ENCODE measurements at regions not wholly inside any gene's neighbourhood (a gene's known extent, or its start where the extent isn't known, plus 50 kb on each side); places are given as distances from the start of the nearest gene placed in this dataset.

DNA sequence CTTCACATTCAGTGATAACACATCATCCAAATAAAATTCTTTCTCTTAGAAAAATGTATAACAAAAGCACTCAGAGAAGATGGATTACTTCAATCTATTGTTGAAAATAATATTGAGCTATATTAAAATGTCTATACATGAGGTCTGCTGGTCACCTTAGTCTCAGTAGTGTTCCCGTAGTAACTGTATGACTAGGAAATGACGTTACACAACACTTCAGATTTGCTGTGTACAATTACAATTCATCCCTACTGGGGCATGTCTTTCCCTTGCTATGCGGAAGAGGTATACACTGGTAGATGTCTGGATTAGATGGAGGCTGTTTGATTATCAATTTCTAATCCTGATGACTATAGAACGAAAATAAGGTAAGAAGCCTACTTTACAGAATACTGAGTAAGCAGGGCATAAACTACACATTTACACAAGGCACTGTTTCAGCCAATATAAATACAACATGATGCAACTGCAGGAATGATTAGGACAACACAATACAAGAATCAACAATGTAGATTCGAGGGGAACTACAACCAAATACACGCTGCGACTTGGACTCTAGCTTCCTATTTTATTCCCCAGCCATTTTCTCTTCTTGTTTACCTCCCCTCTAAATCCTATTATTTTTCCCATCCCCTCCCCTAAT, 982.5 kb upstream of the CDH8 start:
- TF ChIP-seq EZH2phosphoT487 (IDR thresholded peaks at IDR 0.05; ENCODE audit: low read length) (no peak), EZH2 (optimal IDR thresholded peaks at IDR 0.05; ENCODE audit: low read depth, low read length) (no peak)
- TF ChIP-seq, protein P1, sequence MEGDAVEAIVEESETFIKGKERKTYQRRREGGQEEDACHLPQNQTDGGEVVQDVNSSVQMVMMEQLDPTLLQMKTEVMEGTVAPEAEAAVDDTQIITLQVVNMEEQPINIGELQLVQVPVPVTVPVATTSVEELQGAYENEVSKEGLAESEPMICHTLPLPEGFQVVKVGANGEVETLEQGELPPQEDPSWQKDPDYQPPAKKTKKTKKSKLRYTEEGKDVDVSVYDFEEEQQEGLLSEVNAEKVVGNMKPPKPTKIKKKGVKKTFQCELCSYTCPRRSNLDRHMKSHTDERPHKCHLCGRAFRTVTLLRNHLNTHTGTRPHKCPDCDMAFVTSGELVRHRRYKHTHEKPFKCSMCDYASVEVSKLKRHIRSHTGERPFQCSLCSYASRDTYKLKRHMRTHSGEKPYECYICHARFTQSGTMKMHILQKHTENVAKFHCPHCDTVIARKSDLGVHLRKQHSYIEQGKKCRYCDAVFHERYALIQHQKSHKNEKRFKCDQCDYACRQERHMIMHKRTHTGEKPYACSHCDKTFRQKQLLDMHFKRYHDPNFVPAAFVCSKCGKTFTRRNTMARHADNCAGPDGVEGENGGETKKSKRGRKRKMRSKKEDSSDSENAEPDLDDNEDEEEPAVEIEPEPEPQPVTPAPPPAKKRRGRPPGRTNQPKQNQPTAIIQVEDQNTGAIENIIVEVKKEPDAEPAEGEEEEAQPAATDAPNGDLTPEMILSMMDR (IDR thresholded peaks at IDR 0.05; ENCODE audit: low read length), result no peak
- Histone ChIP-seq H3K27ac (ENCODE audit: low read length) (no peak overlapping the region), H3F3A (ENCODE audit: insufficient read depth, low read length) (no peaks in the 10 kb centered on the region), H2AFZ (ENCODE audit: low read length) (no peak overlapping the region), H3K9ac (ENCODE audit: low read length) (no peak overlapping the region), H3K9me2 (replicated peaks; ENCODE audit: insufficient read depth, low read length) (no peaks in the 10 kb centered on the region), H3K4me1 (ENCODE audit: low read length) (no peaks in the 10 kb centered on the region), H3K4me3 (ENCODE audit: low read length) (no peak overlapping the region), H3K79me2 (ENCODE audit: low read length) (no peaks in the 10 kb centered on the region), H3K27me3 (replicated peaks; ENCODE audit: insufficient read depth, low read length) (no peaks in the 10 kb centered on the region), H3K9me3 (replicated peaks; ENCODE audit: insufficient read depth, low read length) (no peaks in the 10 kb centered on the region), H4K20me1 (ENCODE audit: insufficient read depth, low read length) (no peaks in the 10 kb centered on the region), H3K36me3 (replicated peaks; ENCODE audit: insufficient read depth, low read length) (no peaks in the 10 kb centered on the region), H3K4me2 (ENCODE audit: low read depth, low read length) (no peak overlapping the region)
- DNase-seq, result no peak

DNA sequence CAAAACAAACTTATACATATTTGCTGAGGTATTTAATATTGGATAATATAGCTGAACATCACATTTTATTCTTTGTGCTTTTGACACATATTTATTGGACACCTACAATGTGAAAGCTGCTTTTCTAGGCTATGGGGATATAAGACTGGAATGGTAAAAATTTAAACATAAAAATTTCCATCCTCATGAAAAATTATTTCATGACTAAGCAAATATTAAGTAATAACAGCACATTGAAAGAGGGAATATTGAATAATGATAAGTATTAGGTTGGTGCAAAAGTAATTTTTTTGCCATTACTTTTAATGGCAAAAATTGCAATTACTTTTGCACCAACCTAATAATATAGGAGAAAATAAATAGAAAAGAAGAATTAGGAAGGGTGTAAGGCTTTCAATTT, 972.5 kb upstream of the CDH8 start:
- H3K9me2 ChIP-seq (replicated peaks; ENCODE audit: insufficient read depth, low read length), result no peaks in the 10 kb centered on the region
- no peak overlapping the region for H3K4me3 ChIP-seq (ENCODE audit: low read length)
- H3K27me3 ChIP-seq (replicated peaks; ENCODE audit: insufficient read depth, low read length), result no peaks in the 10 kb centered on the region
- H3K9ac ChIP-seq (ENCODE audit: low read length), result no peak overlapping the region
- no peak for DNase-seq
- H3K4me1 ChIP-seq (ENCODE audit: low read length), result no peaks in the 10 kb centered on the region
- H4K20me1 ChIP-seq (ENCODE audit: insufficient read depth, low read length), result no peaks in the 10 kb centered on the region
- no peak for TF ChIP-seq EZH2 (optimal IDR thresholded peaks at IDR 0.05; ENCODE audit: low read depth, low read length)
- no peak for TF ChIP-seq EZH2phosphoT487 (IDR thresholded peaks at IDR 0.05; ENCODE audit: low read length)
- TF ChIP-seq, protein P1 (IDR thresholded peaks at IDR 0.05; ENCODE audit: low read length), result no peak
- no peaks in the 10 kb centered on the region for H3F3A ChIP-seq (ENCODE audit: insufficient read depth, low read length)
- H3K79me2 ChIP-seq (ENCODE audit: low read length), result no peaks in the 10 kb centered on the region
- no peak overlapping the region for H2AFZ ChIP-seq (ENCODE audit: low read length)
- no peaks in the 10 kb centered on the region for H3K9me3 ChIP-seq (replicated peaks; ENCODE audit: insufficient read depth, low read length)
- H3K36me3 ChIP-seq (replicated peaks; ENCODE audit: insufficient read depth, low read length), result no peaks in the 10 kb centered on the region
- no peak overlapping the region for H3K4me2 ChIP-seq (ENCODE audit: low read depth, low read length)
- H3K27ac ChIP-seq (ENCODE audit: low read length), result no peak overlapping the region

- Histone ChIP-seq H3K79me2 (ENCODE audit: low read length) (no peaks in the 10 kb centered on the region), H3K4me3 (ENCODE audit: low read length) (no peak overlapping the region), H3K4me2 (ENCODE audit: low read depth, low read length) (no peak overlapping the region), H3F3A (ENCODE audit: insufficient read depth, low read length) (no peaks in the 10 kb centered on the region), H3K27ac (ENCODE audit: low read length) (no peak overlapping the region), H3K9me2 (replicated peaks; ENCODE audit: insufficient read depth, low read length) (no peaks in the 10 kb centered on the region), H4K20me1 (ENCODE audit: insufficient read depth, low read length) (no peaks in the 10 kb centered on the region), H3K9me3 (replicated peaks; ENCODE audit: insufficient read depth, low read length) (no peaks in the 10 kb centered on the region), H3K4me1 (ENCODE audit: low read length) (no peaks in the 10 kb centered on the region), H3K9ac (ENCODE audit: low read length) (no peak overlapping the region), H3K36me3 (replicated peaks; ENCODE audit: insufficient read depth, low read length) (no peaks in the 10 kb centered on the region), H3K27me3 (replicated peaks; ENCODE audit: insufficient read depth, low read length) (no peaks in the 10 kb centered on the region), H2AFZ (ENCODE audit: low read length) (no peak overlapping the region)
- TF ChIP-seq EZH2phosphoT487 (IDR thresholded peaks at IDR 0.05; ENCODE audit: low read length), result no peak
- TF ChIP-seq EZH2 (optimal IDR thresholded peaks at IDR 0.05; ENCODE audit: low read depth, low read length), result no peak
- TF ChIP-seq, protein P1 (IDR thresholded peaks at IDR 0.05; ENCODE audit: low read length), result no peak
- no peak for DNase-seq
These were observed 969.1 kb upstream of the CDH8 start for GRCh38 chr16:63005356-63005755.
